GM12891 (cell line): ENCODE measurements at regions not wholly inside any gene's neighbourhood (a gene's known extent, or its start where the extent isn't known, plus 50 kb on each side); places are given as distances from the start of the nearest gene placed in this dataset.

Experiments
- DNase-seq: peaks from one replicate; pipeline ENCODE4 v3.0.0; 2011; ENCODE audit warnings: low spot score; ENCODE audit not compliant: insufficient read length
- FAIRE-seq: peaks from 2 replicates; lab custom pipeline; 2011; peaks lifted over from hg19 to GRCh38; lab: Jason Lieb, UNC
- PAX5 ChIP-seq: IDR thresholded peaks from 2 replicates; pipeline ENCODE4 v1.6.1; 2011; ENCODE audit warnings: low read length, moderate library complexity, mild to moderate bottlenecking; ENCODE audit not compliant: insufficient read depth, severe bottlenecking
- POLR2A ChIP-seq: IDR thresholded peaks from 2 replicates; pipeline ENCODE4 v1.6.1; 2011; ENCODE audit warnings: low read depth, low read length, control low read depth
- POLR2AphosphoS5 ChIP-seq: IDR thresholded peaks from 2 replicates; pipeline ENCODE4 v1.6.1; 2011; ENCODE audit warnings: low read depth, low read length, control low read depth
- POU2F2 ChIP-seq: IDR thresholded peaks from 2 replicates; pipeline ENCODE4 v1.6.1; 2011; ENCODE audit warnings: low read depth, mild to moderate bottlenecking, control low read depth, low read length, moderate library complexity
- SPI1 ChIP-seq: IDR thresholded peaks from 2 replicates; pipeline ENCODE4 v1.6.1; 2011; ENCODE audit warnings: low read depth, low read length, control low read depth
- TAF1 ChIP-seq: IDR thresholded peaks from 2 replicates; pipeline ENCODE4 v1.6.1; 2011; ENCODE audit warnings: low read depth, low read length, control low read depth

DNA sequence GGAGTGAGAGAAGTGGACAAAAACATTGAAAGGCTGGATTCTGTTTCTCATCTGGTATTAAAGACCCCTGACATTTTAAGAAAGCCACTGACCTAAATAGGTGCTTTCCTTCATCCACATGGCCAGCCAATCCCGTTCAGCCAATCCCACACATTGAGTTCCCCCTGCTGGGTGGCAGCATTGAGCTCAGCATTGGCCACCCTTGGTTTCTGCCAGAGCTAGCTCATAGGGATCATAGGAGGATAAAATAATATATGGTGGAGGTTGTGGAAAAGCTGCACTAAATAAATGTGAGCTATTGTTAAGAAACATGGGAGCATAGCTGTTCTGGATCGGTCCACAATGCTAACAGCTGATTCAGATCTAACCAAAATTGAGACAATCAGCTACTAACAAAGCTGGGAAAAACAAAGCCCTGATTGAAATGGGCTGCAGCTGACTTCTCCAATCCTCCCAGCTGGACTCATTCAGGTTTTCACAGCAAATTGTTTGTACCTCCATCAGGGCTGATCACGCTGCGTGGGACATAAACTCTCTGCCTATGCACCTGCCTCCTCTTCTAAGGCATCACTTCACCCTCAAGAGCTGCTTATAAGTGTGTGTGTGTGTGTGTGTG, 256.5 kb downstream of the EMP1 start:
- TF ChIP-seq TAF1 (no peak), PAX5 (no peak), POU2F2 (no peak), POLR2AphosphoS5 (no peak), POLR2A (no peak), SPI1 (no peak)
- DNase-seq (no peak), FAIRE-seq (no peak)

DNA sequence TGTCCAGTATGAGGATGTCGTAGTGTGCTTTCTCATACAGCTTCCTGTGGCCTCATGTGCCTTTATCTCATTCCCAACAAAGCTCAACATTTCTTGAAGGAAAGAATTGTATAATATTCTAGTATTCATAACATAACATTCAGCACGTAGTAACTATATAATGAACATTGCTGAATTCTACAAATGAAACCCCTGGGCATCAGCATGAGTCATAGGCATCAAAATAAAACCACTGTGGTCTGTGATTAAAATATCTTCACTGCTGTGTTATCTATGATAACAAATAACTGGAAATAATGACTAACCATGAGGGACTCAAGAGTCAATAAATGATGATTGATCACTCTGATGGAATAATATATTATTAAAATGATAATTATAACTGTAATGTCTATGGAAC, 255.2 kb downstream of the EMP1 start:
- FAIRE-seq (no peak), DNase-seq (no peak)
- TF ChIP-seq SPI1 (no peak), POLR2A (no peak), TAF1 (no peak), POU2F2 (no peak), PAX5 (no peak), POLR2AphosphoS5 (no peak)

DNA sequence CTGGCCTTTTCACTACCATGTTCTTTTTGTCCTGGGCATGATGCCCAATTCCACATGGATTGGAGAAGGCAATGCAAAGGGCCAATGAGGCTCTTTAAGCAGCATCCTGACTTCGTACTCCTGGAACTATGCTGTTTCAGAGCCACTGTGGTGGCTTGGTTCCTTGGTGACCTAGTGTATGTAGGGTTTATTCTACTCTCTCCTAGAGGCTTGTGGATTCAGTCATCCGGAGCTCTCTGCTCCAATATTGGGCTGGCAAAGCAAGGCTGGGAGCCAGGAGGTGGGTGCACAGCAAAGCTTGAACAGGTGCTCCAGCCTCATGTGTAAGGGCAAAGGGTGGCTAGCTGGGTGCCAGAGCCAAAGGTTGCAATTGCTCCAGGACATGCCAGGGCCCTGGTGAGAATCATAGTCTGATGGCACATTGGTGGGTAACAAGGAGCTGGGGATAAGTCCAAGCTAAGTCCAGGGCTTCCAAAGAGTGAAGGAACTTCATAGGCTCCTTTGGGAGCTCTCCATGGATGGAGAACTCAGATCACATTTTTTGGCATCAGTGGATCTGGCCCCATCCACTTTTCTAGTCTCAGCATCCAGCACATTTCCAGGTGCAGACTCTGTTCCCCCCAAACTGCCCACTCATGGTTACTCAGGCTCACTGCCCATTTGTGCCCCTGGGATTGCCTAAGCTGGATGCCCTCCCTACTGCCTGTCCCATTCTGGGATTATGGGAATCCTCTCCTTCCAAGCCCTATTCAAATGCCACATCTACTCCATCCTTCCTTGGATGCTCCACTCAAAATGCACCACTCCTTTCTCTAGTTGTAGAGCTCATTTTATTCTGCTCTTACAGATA, 253.9 kb downstream of the EMP1 start:
- TF ChIP-seq POLR2AphosphoS5: no peak
- no peak for TF ChIP-seq SPI1
- TF ChIP-seq POLR2A: no peak
- no peak for TF ChIP-seq PAX5
- TF ChIP-seq POU2F2: no peak
- TF ChIP-seq TAF1: no peak
- DNase-seq: no peak
- FAIRE-seq: no peak

DNA sequence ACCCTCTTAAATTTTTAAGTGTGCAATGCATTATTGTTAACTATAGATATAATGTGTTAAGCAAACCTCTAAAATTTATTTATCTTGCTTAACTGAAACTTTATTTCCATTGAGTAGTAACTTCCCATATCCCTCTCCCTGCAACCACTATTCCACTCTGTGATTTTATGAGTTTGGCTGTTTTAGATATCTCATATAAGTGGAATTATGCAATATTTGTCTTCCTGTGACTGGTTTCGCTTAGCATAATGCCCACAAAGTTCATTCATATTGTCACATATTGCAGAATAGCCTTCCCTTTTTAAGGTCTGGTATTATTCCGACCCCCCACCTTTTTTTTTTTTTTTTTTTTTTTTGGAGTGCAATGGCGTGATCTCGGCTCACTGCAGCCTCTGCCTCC, 247.6 kb downstream of the EMP1 start:
- no peak for FAIRE-seq
- no peak for TF ChIP-seq POLR2A
- no peak for TF ChIP-seq POU2F2
- no peak for TF ChIP-seq TAF1
- no peak for TF ChIP-seq POLR2AphosphoS5
- TF ChIP-seq SPI1: no peak
- TF ChIP-seq PAX5: no peak
- no peak for DNase-seq

DNA sequence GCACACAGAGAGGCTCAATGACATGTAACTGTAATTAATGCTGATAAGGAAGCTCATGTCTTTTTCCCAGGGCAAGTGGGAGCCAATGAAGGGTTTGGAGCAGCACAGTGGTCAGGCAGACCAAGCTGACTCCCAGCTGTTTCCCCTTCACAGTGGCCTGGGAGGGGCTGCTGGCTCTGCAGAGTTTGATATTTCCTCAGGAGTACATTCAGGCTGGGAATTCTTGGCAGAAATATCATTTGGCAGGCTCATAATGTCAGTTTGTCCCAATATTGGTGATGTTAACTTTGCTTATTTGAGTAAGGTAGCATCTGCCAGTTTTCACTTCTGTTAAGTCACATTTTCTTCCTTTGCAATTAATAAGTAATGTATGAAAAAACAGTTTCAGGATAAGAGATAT, 247.0 kb downstream of the EMP1 start:
- no peak for FAIRE-seq
- TF ChIP-seq POLR2AphosphoS5 (no peak), TAF1 (no peak), SPI1 (no peak), POU2F2 (no peak), PAX5 (no peak), POLR2A (no peak)
- DNase-seq: no peak

DNA sequence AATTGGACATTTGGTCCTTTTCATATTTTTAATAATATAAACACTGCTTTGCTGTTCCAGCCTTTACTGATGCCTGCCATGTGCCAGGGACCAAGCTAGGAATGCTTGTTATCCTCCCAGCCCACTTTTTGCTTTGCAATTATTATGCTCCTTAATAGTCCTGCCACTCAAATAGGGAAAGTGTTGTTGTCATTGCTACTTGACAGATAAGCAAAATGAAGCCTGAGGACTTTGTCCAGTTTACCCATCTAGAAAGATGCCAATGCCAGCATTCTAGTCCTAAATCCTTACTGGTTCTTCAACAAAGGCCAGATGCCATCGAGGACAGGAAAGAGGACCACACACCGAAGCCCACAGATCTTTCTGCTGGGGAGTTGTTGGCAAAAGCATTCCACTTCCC, 246.5 kb downstream of the EMP1 start:
- FAIRE-seq: no peak
- no peak for TF ChIP-seq TAF1
- no peak for TF ChIP-seq PAX5
- TF ChIP-seq POLR2A: no peak
- no peak for TF ChIP-seq POU2F2
- TF ChIP-seq POLR2AphosphoS5: no peak
- TF ChIP-seq SPI1: no peak

DNA sequence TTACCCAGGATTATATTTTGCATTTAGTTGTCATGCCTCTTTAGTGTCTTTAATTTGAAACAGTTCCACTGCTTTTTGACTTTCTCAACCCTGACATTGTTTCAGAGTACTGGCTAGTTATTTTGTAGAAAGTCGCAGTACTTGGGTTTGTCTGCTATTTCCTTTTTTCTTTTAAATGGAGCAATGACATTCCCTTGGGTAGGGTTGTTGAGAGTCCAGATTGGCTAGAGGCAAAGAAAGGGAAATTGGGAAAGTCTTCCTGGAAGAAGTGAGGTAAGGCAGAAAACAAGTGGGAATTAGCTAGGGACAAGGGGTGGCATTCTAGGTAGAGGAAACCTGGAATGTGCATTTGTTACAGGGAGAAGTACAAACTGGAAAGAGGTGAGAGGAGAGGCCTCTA, 245.9 kb downstream of the EMP1 start:
- DNase-seq: no peak
- no peak for TF ChIP-seq POLR2A
- TF ChIP-seq POLR2AphosphoS5: no peak
- TF ChIP-seq TAF1: no peak
- no peak for TF ChIP-seq SPI1
- TF ChIP-seq POU2F2: no peak
- TF ChIP-seq PAX5: no peak
- no peak for FAIRE-seq

More for the DNA sequence above, 246.5 kb downstream of the EMP1 start:
- no peak for DNase-seq

DNA sequence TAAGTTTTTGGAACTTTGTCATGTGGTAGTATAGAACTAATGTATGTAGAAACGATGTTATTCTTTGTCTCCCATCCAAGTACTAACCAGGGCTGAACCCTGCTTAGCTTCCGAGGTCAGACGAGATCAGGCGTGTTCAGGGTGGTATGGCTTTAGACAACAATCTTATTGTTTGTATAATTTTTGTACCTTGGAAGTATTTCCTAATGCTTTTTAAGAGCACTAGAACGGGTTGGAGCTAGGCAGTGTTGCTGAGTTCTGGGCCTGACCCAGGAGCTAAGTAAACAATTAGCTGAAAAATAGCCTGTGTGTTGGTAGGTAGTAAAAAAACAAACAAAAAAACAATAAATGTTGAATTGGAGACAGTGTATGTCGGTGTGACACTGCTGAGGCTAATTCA, 244.3 kb downstream of the EMP1 start:
- DNase-seq (no peak), FAIRE-seq (no peak)
- TF ChIP-seq POLR2AphosphoS5: no peak
- TF ChIP-seq SPI1: no peak
- TF ChIP-seq TAF1: no peak
- TF ChIP-seq POU2F2: no peak
- no peak for TF ChIP-seq PAX5
- no peak for TF ChIP-seq POLR2A

DNA sequence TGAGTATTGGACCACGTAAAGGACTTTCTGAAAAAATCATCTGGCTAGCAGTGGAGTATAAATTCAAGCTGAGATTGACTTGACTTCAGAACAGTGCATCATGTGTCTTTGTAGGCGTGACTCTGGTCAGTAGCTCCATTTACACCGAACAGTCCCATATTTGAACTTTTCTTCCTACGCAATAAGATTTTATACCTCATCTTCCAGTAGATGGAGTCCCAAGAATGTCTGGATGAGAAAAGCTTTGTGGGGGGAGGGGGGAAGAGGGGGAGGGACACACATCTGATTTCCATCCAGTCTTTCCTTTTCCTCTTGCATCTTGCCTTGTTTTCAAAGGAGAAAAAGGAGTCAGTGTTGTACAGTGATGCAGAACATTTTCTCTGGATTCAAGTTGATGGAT, 241.0 kb downstream of the EMP1 start:
- TF ChIP-seq PAX5 (no peak), SPI1 (no peak), POLR2A (no peak), POLR2AphosphoS5 (no peak), POU2F2 (no peak), TAF1 (no peak)
- DNase-seq (no peak), FAIRE-seq (no peak)

DNA sequence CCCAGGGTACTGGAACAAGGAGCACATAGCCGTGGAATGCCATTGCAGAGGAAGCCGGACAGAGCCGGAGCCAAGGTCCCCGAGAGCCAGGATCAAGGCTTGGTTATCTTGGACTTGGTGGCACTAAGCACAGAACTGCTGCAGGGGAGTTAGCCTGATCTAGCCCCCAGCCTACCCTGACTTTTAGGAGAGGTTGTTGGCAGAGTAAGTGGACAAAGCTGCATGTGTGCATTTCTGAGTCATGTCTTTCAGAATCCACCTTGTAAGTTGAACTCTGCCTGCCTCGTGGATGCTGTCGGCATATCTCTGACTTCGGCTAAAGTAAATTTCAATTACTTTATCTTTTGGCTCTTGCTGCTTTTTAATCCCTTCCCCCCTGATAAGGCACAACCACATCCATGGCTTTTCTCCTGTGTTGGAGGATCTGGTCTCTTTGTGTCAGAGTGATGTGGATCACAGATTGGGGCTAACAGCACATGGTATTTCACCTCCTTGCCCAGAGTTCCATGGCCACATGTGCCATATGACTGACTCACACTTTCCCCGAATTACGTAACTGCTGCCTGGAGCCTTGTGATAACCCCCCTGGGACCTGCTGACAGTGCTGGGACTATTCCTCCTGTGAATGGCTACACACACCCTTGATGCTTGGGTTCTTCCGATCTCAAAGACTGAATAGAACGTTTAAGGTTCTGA, 240.3 kb downstream of the EMP1 start:
- TF ChIP-seq POU2F2: no peak
- no peak for TF ChIP-seq PAX5
- no peak for TF ChIP-seq POLR2A
- no peak for TF ChIP-seq TAF1
- no peak for TF ChIP-seq POLR2AphosphoS5
- TF ChIP-seq SPI1: no peak

More for the DNA sequence above, 240.3 kb downstream of the EMP1 start:
- DNase-seq: no peak
- no peak for FAIRE-seq
